Endothelial cell of umbilical vein (primary cell): ENCODE measurements at regions not wholly inside any gene's neighbourhood (a gene's known extent, or its start where the extent isn't known, plus 50 kb on each side); places are given as distances from the start of the nearest gene placed in this dataset.

ENCODE experiments used
- CTCF ChIP-seq, 2 donors: IDR thresholded peaks; 1 replicate in 1 of 2; 2 replicates in 1 of 2; pipeline ENCODE4 v1.5.1; 2011; ENCODE audit warnings: low read length in 2 of 2, mild to moderate bottlenecking in 2 of 2, moderate library complexity in 2 of 2, control low read depth in 1 of 2, inconsistent platforms in 1 of 2, low read depth in 1 of 2; ENCODE audit not compliant: insufficient read depth in 1 of 2; ENCODE audit errors: extremely low read depth in 1 of 2
- EZH2 ChIP-seq: IDR thresholded peaks from 2 replicates; pipeline ENCODE4 v1.6.1; 2012; ENCODE audit warnings: borderline replicate concordance, low read depth, mild to moderate bottlenecking, moderate library complexity, low read length, inconsistent platforms; ENCODE audit not compliant: severe bottlenecking
- JUN ChIP-seq: IDR thresholded peaks from 2 replicates; pipeline ENCODE4 v1.6.1; 2011; ENCODE audit warnings: borderline replicate concordance, low read depth; ENCODE audit not compliant: insufficient read length, insufficient read depth
- MAX ChIP-seq: IDR thresholded peaks from 2 replicates; pipeline ENCODE4 v1.6.1; 2011; ENCODE audit not compliant: insufficient read depth, insufficient read length
- POLR2A ChIP-seq: IDR thresholded peaks from 2 replicates; pipeline ENCODE4 v1.6.1; 2012; ENCODE audit warnings: low read depth, mild to moderate bottlenecking, control low read depth, low read length
- POLR2AphosphoS5 ChIP-seq: IDR thresholded peaks from 2 replicates; pipeline ENCODE4 v1.6.1; 2012; ENCODE audit warnings: low read depth, mild to moderate bottlenecking, control low read depth, low read length, moderate library complexity; ENCODE audit not compliant: insufficient read depth

- TF ChIP-seq CTCF (IDR thresholded peaks at IDR 0.05; ENCODE audit: extremely low read depth in 1 of 2, insufficient read depth in 1 of 2, low read depth in 1 of 2, low read length in 2 of 2) (no peak), POLR2A (no peak), EZH2 (no peak), POLR2AphosphoS5 (no peak), JUN (peak; percentile 11), MAX (no peak)
Measured at GRCh38 chr16:58970775-58971174, 236.7 kb upstream of the GOT2 start.
